Suprapubic skin (tissue), 4 donors: ENCODE measurements at regions not wholly inside any gene's neighbourhood (a gene's known extent, or its start where the extent isn't known, plus 50 kb on each side); places are given as distances from the start of the nearest gene placed in this dataset.

Source experiments
- EP300 ChIP-seq: sonication (generic); formaldehyde crosslinking; IDR thresholded peaks from one replicate; pipeline ENCODE4 v1.6.1; 2017; ENCODE audit warnings: antibody characterized with exemption
- POLR2A ChIP-seq, 2 donors: fragments of 450-650 bp; IDR thresholded peaks; one replicate each; pipeline ENCODE4 v1.6.1; 2017; ENCODE audit warnings: antibody characterized with exemption in 2 of 2, mild to moderate bottlenecking in 2 of 2, moderate library complexity in 2 of 2
- POLR2AphosphoS5 ChIP-seq, 3 donors: sonication (generic); formaldehyde crosslinking; IDR thresholded peaks; one replicate each; pipeline ENCODE4 v1.6.1; 2017; ENCODE audit warnings: antibody characterized with exemption in 3 of 3
- TF ChIP-seq, protein P1 (sequence below), 2 donors: fragments of 200-600 bp in 1 of 2; fragments of 450-650 bp in 1 of 2; sonication (generic) in 1 of 2; IDR thresholded peaks; one replicate each; pipeline ENCODE4 v1.5.1; 2016 to 2019; ENCODE audit warnings: antibody characterized with exemption in 2 of 2, mild to moderate bottlenecking in 1 of 2, moderate library complexity in 1 of 2

DNA sequence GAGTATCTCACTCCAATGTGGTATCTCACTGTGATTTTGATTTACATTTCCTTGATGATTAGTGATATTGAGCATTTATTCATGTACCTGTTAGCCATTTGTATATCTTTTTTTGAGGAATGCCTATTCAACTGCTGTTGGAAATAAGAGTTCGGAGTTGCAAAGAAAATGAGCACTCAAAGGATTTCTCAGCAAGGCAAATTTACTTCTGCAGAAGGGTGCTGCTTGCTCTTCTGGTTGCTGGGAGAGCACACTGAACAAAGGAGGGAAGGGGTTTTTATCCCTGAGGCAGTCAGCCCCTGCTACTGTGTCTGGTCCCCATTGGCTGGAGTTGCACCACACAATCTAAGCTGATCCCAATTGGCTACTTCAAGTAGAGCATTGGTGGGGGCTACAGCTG is 822.4 kb upstream of the ADGRB3 start:
- TF ChIP-seq, protein P1, sequence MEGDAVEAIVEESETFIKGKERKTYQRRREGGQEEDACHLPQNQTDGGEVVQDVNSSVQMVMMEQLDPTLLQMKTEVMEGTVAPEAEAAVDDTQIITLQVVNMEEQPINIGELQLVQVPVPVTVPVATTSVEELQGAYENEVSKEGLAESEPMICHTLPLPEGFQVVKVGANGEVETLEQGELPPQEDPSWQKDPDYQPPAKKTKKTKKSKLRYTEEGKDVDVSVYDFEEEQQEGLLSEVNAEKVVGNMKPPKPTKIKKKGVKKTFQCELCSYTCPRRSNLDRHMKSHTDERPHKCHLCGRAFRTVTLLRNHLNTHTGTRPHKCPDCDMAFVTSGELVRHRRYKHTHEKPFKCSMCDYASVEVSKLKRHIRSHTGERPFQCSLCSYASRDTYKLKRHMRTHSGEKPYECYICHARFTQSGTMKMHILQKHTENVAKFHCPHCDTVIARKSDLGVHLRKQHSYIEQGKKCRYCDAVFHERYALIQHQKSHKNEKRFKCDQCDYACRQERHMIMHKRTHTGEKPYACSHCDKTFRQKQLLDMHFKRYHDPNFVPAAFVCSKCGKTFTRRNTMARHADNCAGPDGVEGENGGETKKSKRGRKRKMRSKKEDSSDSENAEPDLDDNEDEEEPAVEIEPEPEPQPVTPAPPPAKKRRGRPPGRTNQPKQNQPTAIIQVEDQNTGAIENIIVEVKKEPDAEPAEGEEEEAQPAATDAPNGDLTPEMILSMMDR (IDR thresholded peaks at IDR 0.05) = no peak
- TF ChIP-seq EP300 (no peak), POLR2A (IDR thresholded peaks at IDR 0.05) (no peak), POLR2AphosphoS5 (IDR thresholded peaks at IDR 0.05) (no peak)
